ENCODE measurements at regions not wholly inside any gene's neighbourhood (a gene's known extent, or its start where the extent isn't known, plus 50 kb on each side); places are given as distances from the start of the nearest gene placed in this dataset.

GRCh38 chr1:88189525-88189924 lies 494.5 kb upstream of the PKN2 start:
- no peak for FAIRE-seq
- no peak for DNase-seq (ENCODE audit: low spot score)

- FAIRE-seq: no peak
- no peak for DNase-seq (ENCODE audit: low spot score)
Observed at GRCh38 chr1:88191917-88192316, 492.2 kb upstream of the PKN2 start.

- FAIRE-seq (no peak), DNase-seq (ENCODE audit: low spot score) (no peak)
Observed at GRCh38 chr1:88194542-88194941, 489.5 kb upstream of the PKN2 start.

- DNase-seq (ENCODE audit: low spot score) (no peak), FAIRE-seq (no peak)
Observed at GRCh38 chr1:88200545-88200944, 483.5 kb upstream of the PKN2 start.

- FAIRE-seq: no peak
- DNase-seq (ENCODE audit: low spot score): peak; percentile 6
Observed at GRCh38 chr1:88204111-88204510, 480.0 kb upstream of the PKN2 start.

GRCh38 chr1:88204612-88205167 lies 479.4 kb upstream of the PKN2 start:
- DNase-seq (ENCODE audit: low spot score): no peak
- FAIRE-seq: no peak

GRCh38 chr1:88208389-88208788 lies 475.7 kb upstream of the PKN2 start:
- no peak for FAIRE-seq
- DNase-seq (ENCODE audit: low spot score): no peak

GRCh38 chr1:88210103-88210787 lies 473.8 kb upstream of the PKN2 start:
- DNase-seq (ENCODE audit: low spot score) (no peak), FAIRE-seq (no peak)

- FAIRE-seq: no peak
- DNase-seq (ENCODE audit: low spot score): no peak
Observed at GRCh38 chr1:88216441-88216840, 467.6 kb upstream of the PKN2 start.

- FAIRE-seq: no peak
- DNase-seq (ENCODE audit: low spot score): no peak
Observed at GRCh38 chr1:88217386-88217785, 466.7 kb upstream of the PKN2 start.

- DNase-seq (ENCODE audit: low spot score) (no peak), FAIRE-seq (no peak)
Observed at GRCh38 chr1:88219521-88219920, 464.6 kb upstream of the PKN2 start.

GRCh38 chr1:88221411-88221810 lies 462.7 kb upstream of the PKN2 start:
- FAIRE-seq (no peak), DNase-seq (ENCODE audit: low spot score) (no peak)

GRCh38 chr1:88224906-88225305 lies 459.2 kb upstream of the PKN2 start:
- no peak for DNase-seq (ENCODE audit: low spot score)
- no peak for FAIRE-seq

- DNase-seq (ENCODE audit: low spot score) (no peak), FAIRE-seq (no peak)
Observed at GRCh38 chr1:88228114-88228513, 456.0 kb upstream of the PKN2 start.

- no peak for FAIRE-seq
- DNase-seq (ENCODE audit: low spot score): no peak
Observed at GRCh38 chr1:88230126-88230525, 453.9 kb upstream of the PKN2 start.

GRCh38 chr1:88237058-88237457 lies 447.0 kb upstream of the PKN2 start:
- DNase-seq (ENCODE audit: low spot score): peak; percentile 11
- no peak for FAIRE-seq

- FAIRE-seq (no peak), DNase-seq (ENCODE audit: low spot score) (no peak)
Observed at GRCh38 chr1:88239205-88239604, 444.9 kb upstream of the PKN2 start.

GRCh38 chr1:88247666-88248065 lies 436.4 kb upstream of the PKN2 start:
- FAIRE-seq (no peak), DNase-seq (ENCODE audit: low spot score) (no peak)

- DNase-seq (ENCODE audit: low spot score) (no peak), FAIRE-seq (no peak)
Observed at GRCh38 chr1:88250915-88251314, 433.2 kb upstream of the PKN2 start.

- DNase-seq (ENCODE audit: low spot score) (no peak), FAIRE-seq (no peak)
Observed at GRCh38 chr1:88252745-88253144, 431.3 kb upstream of the PKN2 start.

- no peak for FAIRE-seq
Observed at GRCh38 chr1:88265606-88266005, 418.5 kb upstream of the PKN2 start.

GRCh38 chr1:88266051-88266450 lies 418.0 kb upstream of the PKN2 start:
- FAIRE-seq (no peak), DNase-seq (ENCODE audit: low spot score) (no peak)

More at GRCh38 chr1:88265606-88266005, 418.5 kb upstream of the PKN2 start:
- DNase-seq (ENCODE audit: low spot score): no peak

- FAIRE-seq: no peak
- no peak for DNase-seq (ENCODE audit: low spot score)
Observed at GRCh38 chr1:88272216-88272615, 411.9 kb upstream of the PKN2 start.
